Adrenal gland (tissue), 5 donors: ENCODE measurements at regions not wholly inside any gene's neighbourhood (a gene's known extent, or its start where the extent isn't known, plus 50 kb on each side); places are given as distances from the start of the nearest gene placed in this dataset.

Experiments
- CTCF ChIP-seq, 6 experiments: fragments of 450-650 bp in 4 of 6; fragments of 200-600 bp in 2 of 6; sonication (generic) in 1 of 6; IDR thresholded peaks; 1 replicate in 5 of 6; 2 replicates in 1 of 6; pipeline versions ENCODE4 v1.5.1 to v1.8.0; 2016 to 2021; ENCODE audit warnings: antibody characterized with exemption in 6 of 6, mild to moderate bottlenecking in 2 of 6, moderate library complexity in 1 of 6
- POLR2A ChIP-seq, 2 donors: fragments of 450-650 bp; IDR thresholded peaks; one replicate each; pipeline ENCODE4 v1.6.1; 2017; ENCODE audit warnings: antibody characterized with exemption in 2 of 2, mild to moderate bottlenecking in 2 of 2, moderate library complexity in 1 of 2
- donor health status: DM: no; HTN: no; CAD: no.

DNA sequence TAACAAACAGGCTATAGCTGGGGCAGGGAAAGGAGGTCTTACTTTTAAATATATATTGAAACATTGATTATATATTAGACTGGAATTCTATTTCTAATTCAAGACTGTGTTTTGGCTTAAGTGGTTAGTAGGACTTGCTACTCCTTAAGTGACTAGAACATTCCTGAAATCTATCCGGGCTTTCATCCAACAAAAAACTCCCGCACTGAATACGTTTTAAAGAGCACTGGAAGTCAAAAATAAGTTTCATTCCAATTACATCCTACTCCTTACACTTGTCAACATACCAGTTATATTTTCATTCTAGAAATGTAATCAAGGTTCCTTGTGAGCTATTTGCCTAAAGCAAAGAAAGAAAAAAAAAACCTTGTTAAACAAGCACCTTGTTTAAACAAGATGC lies 204.6 kb downstream of the SP3 start:
- TF ChIP-seq CTCF (IDR thresholded peaks at IDR 0.05) (no peak), POLR2A (IDR thresholded peaks at IDR 0.05) (no peak)
